H9 (cell line): ENCODE measurements at regions not wholly inside any gene's neighbourhood (a gene's known extent, or its start where the extent isn't known, plus 50 kb on each side); places are given as distances from the start of the nearest gene placed in this dataset.

Source experiments
- DNase-seq: peaks from one replicate; pipeline ENCODE4 v3.0.0-alpha.2; 2017
- H2AFZ ChIP-seq: one replicate; pipeline ENCODE4 v1.6.1; 2013; ENCODE audit warnings: mild to moderate bottlenecking, low read length, control low read depth, moderate library complexity
- H2AK5ac ChIP-seq: 2 replicates; pipeline ENCODE4 v1.6.1; 2013; ENCODE audit warnings: low read length, control low read depth, mixed read lengths; ENCODE audit not compliant: insufficient read length
- H2BK120ac ChIP-seq: one replicate; pipeline ENCODE4 v1.6.1; 2013; ENCODE audit warnings: low read depth, mild to moderate bottlenecking, low read length, control low read depth, inconsistent platforms; ENCODE audit not compliant: poor library complexity, severe bottlenecking
- H2BK12ac ChIP-seq: 2 replicates; pipeline ENCODE4 v1.6.1; 2013; ENCODE audit warnings: low read length, control low read depth, mixed read lengths, low read depth; ENCODE audit not compliant: insufficient read length
- H2BK15ac ChIP-seq: 2 replicates; pipeline ENCODE4 v1.6.1; 2013; ENCODE audit warnings: low read depth, low read length, control low read depth
- H2BK20ac ChIP-seq: one replicate; pipeline ENCODE4 v1.6.1; 2013; ENCODE audit warnings: low read depth, mild to moderate bottlenecking, low read length, control low read depth, inconsistent platforms; ENCODE audit not compliant: poor library complexity, severe bottlenecking
- H2BK5ac ChIP-seq: 2 replicates; pipeline ENCODE4 v1.6.1; 2013; ENCODE audit warnings: low read length, control low read depth, mixed read lengths; ENCODE audit not compliant: insufficient read length
- H3K14ac ChIP-seq: 2 replicates; pipeline ENCODE4 v1.6.1; 2013; ENCODE audit warnings: low read length, control low read depth; ENCODE audit not compliant: insufficient read depth
- H3K18ac ChIP-seq: 2 replicates; pipeline ENCODE4 v1.6.1; 2013; ENCODE audit warnings: low read depth, mild to moderate bottlenecking, mixed read lengths, low read length, control low read depth; ENCODE audit not compliant: insufficient read length
- H3K23ac ChIP-seq: 2 replicates; pipeline ENCODE4 v1.6.1; 2013; ENCODE audit warnings: low read length, control low read depth, mixed read lengths, low read depth; ENCODE audit not compliant: insufficient read length
- H3K23me2 ChIP-seq: 2 replicates; pipeline ENCODE4 v1.6.1; 2013; ENCODE audit warnings: low read depth, mild to moderate bottlenecking, mixed read lengths, low read length, control low read depth; ENCODE audit not compliant: insufficient read length, poor library complexity, severe bottlenecking
- H3K27ac ChIP-seq: 2 replicates; pipeline ENCODE4 v1.5.1; 2013; ENCODE audit warnings: low read length, control low read depth, mixed read lengths, low read depth; ENCODE audit not compliant: insufficient read length
- H3K27me3 ChIP-seq: 2 replicates; pipeline ENCODE4 v1.6.1; 2013; ENCODE audit warnings: low read length, control low read depth, inconsistent platforms; ENCODE audit not compliant: insufficient read depth
- H3K4ac ChIP-seq: 2 replicates; pipeline ENCODE4 v1.6.1; 2013; ENCODE audit warnings: low read depth, mild to moderate bottlenecking, control low read depth, inconsistent platforms, low read length, moderate library complexity
- H3K4me1 ChIP-seq: 2 replicates; pipeline ENCODE4 v1.6.1; 2013; ENCODE audit warnings: low read length, control low read depth, inconsistent platforms; ENCODE audit not compliant: insufficient read depth
- H3K4me2 ChIP-seq: 2 replicates; pipeline ENCODE4 v1.6.1; 2013; ENCODE audit warnings: low read length, control low read depth, mixed read lengths; ENCODE audit not compliant: insufficient read length, insufficient read depth
- H3K56ac ChIP-seq: 2 replicates; pipeline ENCODE4 v1.6.1; 2013; ENCODE audit warnings: low read depth, mild to moderate bottlenecking, mixed read lengths, low read length, control low read depth; ENCODE audit not compliant: insufficient read length
- H3K79me1 ChIP-seq: 2 replicates; pipeline ENCODE4 v1.6.1; 2013; ENCODE audit warnings: low read depth, mild to moderate bottlenecking, moderate library complexity, low read length, control low read depth, inconsistent platforms; ENCODE audit not compliant: insufficient read depth, poor library complexity, severe bottlenecking
- H3K79me2 ChIP-seq: 2 replicates; pipeline ENCODE4 v1.6.1; 2013; ENCODE audit warnings: low read length, control low read depth, inconsistent platforms; ENCODE audit not compliant: insufficient read depth
- H3K9ac ChIP-seq: 2 replicates; pipeline ENCODE4 v1.6.1; 2013; ENCODE audit warnings: low read length, control low read depth, mixed read lengths; ENCODE audit not compliant: insufficient read length; ENCODE audit errors: extremely low read depth
- H3K9me3 ChIP-seq: one replicate; pipeline ENCODE4 v1.6.1; 2013; ENCODE audit warnings: low read depth, low read length, inconsistent platforms; ENCODE audit not compliant: control insufficient read depth
- H3T11ph ChIP-seq: one replicate; pipeline ENCODE4 v1.6.1; 2013; ENCODE audit warnings: mild to moderate bottlenecking, low read length, control low read depth, inconsistent platforms
- H4K20me1 ChIP-seq: one replicate; pipeline ENCODE4 v1.6.1; 2013; ENCODE audit not compliant: control insufficient read depth, insufficient read length, insufficient read depth
- H4K5ac ChIP-seq: 2 replicates; pipeline ENCODE4 v1.6.1; 2013; ENCODE audit warnings: low read depth, mild to moderate bottlenecking, mixed read lengths, low read length, control low read depth; ENCODE audit not compliant: insufficient read length
- H4K8ac ChIP-seq: replicated peaks from 2 replicates; pipeline ENCODE4 v1.6.1; 2013; ENCODE audit warnings: low read length, control low read depth, mixed read lengths, low read depth; ENCODE audit not compliant: insufficient read length
- H4K91ac ChIP-seq: 2 replicates; pipeline ENCODE4 v1.6.1; 2013; ENCODE audit warnings: low read depth, mild to moderate bottlenecking, moderate library complexity, mixed read lengths, low read length, control low read depth; ENCODE audit not compliant: insufficient read length
- H3K27ac Mint-ChIP-seq, 3 experiments: 2 replicates in 2 of 3; 3 replicates in 1 of 3; pipeline ENCODE4 v1.8.0; 2020 to 2021; ENCODE audit warnings: mixed read lengths in 3 of 3, mild to moderate bottlenecking in 1 of 3, moderate library complexity in 1 of 3
- H3K27me3 Mint-ChIP-seq: 2 replicates; pipeline ENCODE4 v1.8.0; 2021; ENCODE audit warnings: low read depth, mild to moderate bottlenecking, moderate library complexity, mixed read lengths
- H3K36me3 Mint-ChIP-seq, 3 experiments: 2 replicates in 2 of 3; 3 replicates in 1 of 3; pipeline ENCODE4 v1.8.0; 2020 to 2021; ENCODE audit warnings: low read depth in 3 of 3, mixed read lengths in 3 of 3; ENCODE audit not compliant: insufficient read depth in 1 of 3
- H3K4me1 Mint-ChIP-seq, 2 experiments: 2 replicates each; pipeline ENCODE4 v1.8.0; 2020; ENCODE audit warnings: mixed read lengths in 2 of 2
- H3K4me3 Mint-ChIP-seq, 2 experiments: 2 replicates in 1 of 2; 3 replicates in 1 of 2; pipeline ENCODE4 v1.8.0; 2020 to 2021; ENCODE audit warnings: mild to moderate bottlenecking in 2 of 2, mixed read lengths in 2 of 2, moderate library complexity in 1 of 2
- H3K9me3 Mint-ChIP-seq, 2 experiments: 2 replicates in 1 of 2; 3 replicates in 1 of 2; pipeline ENCODE4 v1.8.0; 2020; ENCODE audit warnings: mild to moderate bottlenecking in 2 of 2, mixed read lengths in 2 of 2, moderate library complexity in 1 of 2
- CTCF ChIP-seq: fragments of 200-600 bp; sonication (generic); conservative IDR thresholded peaks from 3 replicates; pipeline ENCODE4 v1.8.0; 2021; ENCODE audit warnings: antibody characterized with exemption, mild to moderate bottlenecking
- WGBS: extraction: QIAGEN DNeasy Blood & Tissue Kit; methylation state at CpG from one replicate; pipeline ENCODE4 v1.1.7; 2013; ENCODE audit warnings: missing lambda C conversion rate, low lambda C conversion rate, mixed read lengths; ENCODE audit not compliant: insufficient read length; ENCODE audit errors: extremely low coverage; 5-methylcytosine and 5-hydroxymethylcytosine counted together

- H3K79me2 ChIP-seq: no peaks in the 10 kb centered on the region
- H3K4me1 Mint-ChIP-seq: peaks cover 13 to 17% of the 10 kb centered on the region in 2 experiments
- WGBS: no CpG with 5 or more reads among the region's 5 CpGs
Observed at GRCh38 chr16:58937661-58938060, 203.5 kb upstream of the GOT2 start.

More at GRCh38 chr16:58937661-58938060, 203.5 kb upstream of the GOT2 start:
- H3K23me2 ChIP-seq: no peaks in the 10 kb centered on the region
- no peak overlapping the region for H3T11ph ChIP-seq
- no peak overlapping the region for H3K23ac ChIP-seq
- H4K8ac ChIP-seq: no peak overlapping the region
- H3K36me3 Mint-ChIP-seq: peaks cover 0 to 14% (median 5%) of the 10 kb centered on the region in 3 experiments; a peak in 5 of 7 replicates
- peaks cover 10 to 12% of the 10 kb centered on the region in 2 experiments for H3K9me3 Mint-ChIP-seq
- H2BK20ac ChIP-seq: no peak overlapping the region
- no peak overlapping the region for H2BK12ac ChIP-seq
- H3K9me3 ChIP-seq: no peaks in the 10 kb centered on the region
- no peaks in the 10 kb centered on the region for H3K79me1 ChIP-seq
- H2BK5ac ChIP-seq: no peak overlapping the region
- no peak overlapping the region for H3K4me2 ChIP-seq
- no peak overlapping the region for H3K4ac ChIP-seq
- no peaks in the 10 kb centered on the region for H3K27me3 Mint-ChIP-seq
- H4K91ac ChIP-seq: no peak overlapping the region
- H2AK5ac ChIP-seq: no peak overlapping the region
- no peak overlapping the region for H3K14ac ChIP-seq
- H3K4me1 ChIP-seq: peaks cover 8% of the 10 kb centered on the region
- no peak for TF ChIP-seq CTCF
- H3K56ac ChIP-seq: no peak overlapping the region
- no peak overlapping the region for H3K27ac Mint-ChIP-seq
- H4K20me1 ChIP-seq: no peaks in the 10 kb centered on the region
- no peak overlapping the region for H2BK120ac ChIP-seq
- no peak overlapping the region for H3K18ac ChIP-seq
- no peak overlapping the region for H4K5ac ChIP-seq
- H3K27ac ChIP-seq: no peak overlapping the region
- no peak overlapping the region for H2BK15ac ChIP-seq
- no peaks in the 10 kb centered on the region for H3K27me3 ChIP-seq
- H3K9ac ChIP-seq: no peak overlapping the region
- H2AFZ ChIP-seq: no peak overlapping the region
- no peak for DNase-seq
- H3K4me3 Mint-ChIP-seq: no peak overlapping the region
